Caki2 (cell line): ENCODE measurements at regions not wholly inside any gene's neighbourhood (a gene's known extent, or its start where the extent isn't known, plus 50 kb on each side); places are given as distances from the start of the nearest gene placed in this dataset.

Experiments
- DNase-seq: peaks from one replicate; pipeline ENCODE4 v3.0.0-alpha.2; 2015; ENCODE audit warnings: low read depth
- in situ Hi-C: cut with HindIII; loops from 2 replicates; pipeline ENCODE4 v1.10.0; 2016; ENCODE audit warnings: low sequenced_read_pairs, low pct_unique_long_range_greater_than_20kb, mixed read lengths

DNA sequence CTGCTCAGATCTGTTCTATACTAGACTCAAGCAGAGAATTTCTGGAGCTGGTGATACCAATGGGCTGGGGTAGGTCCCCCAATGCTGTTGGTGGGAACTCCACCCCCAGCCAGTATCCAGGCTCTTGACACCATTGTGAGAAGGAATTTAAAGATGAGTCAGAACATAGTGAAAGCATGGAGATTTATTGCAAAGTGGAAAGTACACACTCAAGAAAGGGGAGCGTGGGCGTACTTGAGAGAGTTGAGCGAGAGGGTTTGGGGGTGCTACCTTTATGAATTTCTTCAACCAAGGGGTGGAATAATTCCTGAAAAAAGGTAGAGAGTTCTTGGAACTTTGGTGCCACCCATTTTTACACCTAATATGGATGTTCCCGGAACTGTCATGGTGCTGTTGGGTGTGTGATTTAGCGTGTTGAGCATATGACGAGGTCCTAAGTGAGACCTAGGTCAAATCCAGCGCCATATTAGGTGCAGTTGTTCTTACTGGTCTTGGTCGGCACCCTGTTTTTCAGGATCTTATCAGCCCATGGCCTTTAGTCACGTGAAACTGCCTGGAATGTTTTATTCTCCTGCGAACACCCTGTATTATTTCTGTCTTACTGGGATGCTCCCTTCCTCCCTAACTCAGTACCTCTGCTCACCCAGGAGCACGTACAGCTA lies 122.0 kb upstream of the AHR start:
- no peak for DNase-seq
- in situ Hi-C loops = no loop called here

DNA sequence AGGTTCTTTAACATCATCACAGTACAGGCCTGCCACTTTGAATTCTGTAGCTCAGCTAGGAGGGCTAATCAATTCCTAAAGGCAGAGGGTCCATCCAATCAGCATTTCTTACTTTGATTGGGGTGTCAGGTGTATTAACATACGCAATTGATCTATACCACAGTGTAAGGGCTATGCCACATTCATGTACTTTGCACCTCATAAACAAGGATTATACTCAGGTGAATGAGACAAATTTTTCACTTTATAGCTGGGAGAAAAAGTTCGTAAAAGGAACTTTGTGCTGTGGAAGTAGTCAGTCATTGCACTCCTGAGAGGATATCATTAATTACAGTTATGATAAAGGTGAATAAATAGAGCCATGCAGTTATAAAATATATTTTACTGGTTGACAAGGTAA lies 119.9 kb upstream of the AHR start:
- in situ Hi-C loops = no loop called here
- DNase-seq = no peak

DNA sequence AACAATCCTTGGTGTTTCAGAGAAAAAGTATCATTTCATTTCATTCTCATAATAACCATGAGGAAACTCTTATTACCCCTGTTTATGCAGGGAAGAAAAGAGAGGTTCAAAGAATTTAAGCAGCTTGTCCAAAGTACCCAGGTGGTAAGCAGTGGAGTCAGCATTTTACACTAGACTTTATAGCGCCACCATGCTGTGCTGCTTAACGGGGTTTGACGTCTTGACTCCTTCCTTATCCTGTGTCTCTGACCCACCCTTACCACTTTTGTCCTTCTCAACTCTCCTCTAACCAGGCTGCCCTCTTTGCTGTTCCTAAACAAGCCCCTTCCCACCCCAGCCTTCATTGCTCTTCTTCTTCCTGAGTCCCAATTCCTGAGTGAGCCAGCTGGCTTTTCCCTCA lies 117.0 kb upstream of the AHR start:
- in situ Hi-C loops = no loop called here

DNA sequence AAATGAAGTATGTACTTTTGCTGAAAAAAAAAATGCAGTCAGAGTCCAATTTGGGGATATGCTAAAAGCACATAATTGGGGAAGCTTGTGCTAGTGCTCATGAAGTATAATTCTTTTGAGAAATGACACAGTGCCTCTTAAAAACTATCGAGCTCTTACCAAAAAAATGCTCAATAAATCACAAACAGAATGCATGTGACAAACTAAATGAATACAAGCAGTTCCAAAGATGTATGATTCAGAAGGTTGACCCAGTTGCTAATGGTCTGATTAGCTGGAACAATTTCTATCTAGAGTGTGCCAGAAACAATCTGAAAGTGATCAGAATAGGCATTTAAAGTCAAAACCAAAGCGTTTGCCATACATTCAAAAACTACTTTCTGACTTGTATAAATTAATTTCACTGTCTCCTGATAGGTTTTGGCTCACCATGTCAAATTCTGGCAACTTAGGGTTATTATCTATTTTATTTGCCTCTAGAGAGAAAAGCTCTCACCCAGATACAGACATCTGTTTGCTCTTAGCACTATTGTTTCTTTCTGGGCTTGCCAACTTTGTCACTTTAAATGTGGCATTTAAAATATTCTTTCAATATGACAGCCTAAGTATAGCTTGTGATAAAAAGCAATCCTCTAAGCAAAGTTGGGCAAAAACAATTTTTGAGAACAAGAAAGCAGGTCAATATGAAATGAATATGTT lies 114.7 kb upstream of the AHR start:
- in situ Hi-C loops = no loop called here
- no peak for DNase-seq

More for the DNA sequence above, 117.0 kb upstream of the AHR start:
- no peak for DNase-seq

DNA sequence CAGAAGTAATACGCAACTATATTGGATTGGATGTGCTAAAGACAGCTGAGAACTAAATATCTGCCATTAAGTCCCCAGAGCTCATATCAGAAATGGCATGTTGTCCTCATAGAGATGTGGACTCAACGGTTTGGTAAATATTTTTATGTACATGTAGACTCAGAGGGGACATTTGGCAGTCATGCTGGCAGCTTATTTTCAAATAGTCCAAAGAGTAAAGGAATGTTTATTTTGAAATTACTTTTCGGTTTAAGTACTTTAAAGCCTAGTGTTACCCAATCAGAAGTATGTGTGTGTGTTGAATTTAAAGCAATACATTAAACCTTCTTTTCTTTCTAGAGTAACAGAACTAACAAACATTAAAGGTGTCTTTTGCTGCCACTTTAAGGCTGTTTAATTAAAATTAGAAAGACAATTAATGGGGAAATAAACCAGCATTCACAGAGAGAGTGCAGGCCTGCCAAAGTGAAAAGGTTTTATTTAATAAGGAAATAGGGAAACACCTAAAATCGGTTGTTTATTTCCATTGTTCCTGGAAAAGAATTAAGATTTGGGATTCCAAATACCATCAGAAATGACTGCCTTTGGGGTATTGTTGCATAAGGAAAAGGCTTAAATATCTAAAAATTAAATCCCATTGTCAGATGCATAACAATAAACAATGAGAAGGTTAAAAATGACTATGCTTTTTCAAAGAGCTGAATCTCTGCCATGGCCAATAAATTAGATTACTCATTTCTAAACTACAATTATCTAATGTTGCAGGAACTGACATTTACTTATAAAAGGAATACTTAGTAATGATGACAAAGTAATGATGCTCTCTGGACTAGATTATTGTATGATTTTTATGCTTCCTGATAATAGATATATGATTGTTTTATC lies 113.4 kb upstream of the AHR start:
- DNase-seq = no peak
- in situ Hi-C loops = no loop called here

DNA sequence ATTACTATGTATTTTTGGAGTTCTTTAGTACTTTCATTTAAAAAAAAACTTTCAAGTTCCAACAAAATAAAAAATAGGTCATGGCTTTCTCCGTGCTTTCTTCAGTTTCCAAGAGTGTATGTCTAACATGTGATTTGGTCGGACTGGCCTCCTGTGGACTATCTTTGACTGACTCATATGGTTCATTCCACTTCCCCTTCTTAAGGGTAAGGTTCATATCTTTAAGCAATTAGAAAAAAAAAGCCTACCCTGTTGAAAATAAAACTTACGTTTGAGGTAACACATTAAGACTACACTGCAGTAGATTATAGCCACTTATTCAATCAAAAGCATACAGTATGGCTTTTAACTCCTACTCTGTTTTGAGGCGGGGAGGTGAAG lies 112.8 kb upstream of the AHR start:
- DNase-seq = no peak
- in situ Hi-C loops = no loop called here

DNA sequence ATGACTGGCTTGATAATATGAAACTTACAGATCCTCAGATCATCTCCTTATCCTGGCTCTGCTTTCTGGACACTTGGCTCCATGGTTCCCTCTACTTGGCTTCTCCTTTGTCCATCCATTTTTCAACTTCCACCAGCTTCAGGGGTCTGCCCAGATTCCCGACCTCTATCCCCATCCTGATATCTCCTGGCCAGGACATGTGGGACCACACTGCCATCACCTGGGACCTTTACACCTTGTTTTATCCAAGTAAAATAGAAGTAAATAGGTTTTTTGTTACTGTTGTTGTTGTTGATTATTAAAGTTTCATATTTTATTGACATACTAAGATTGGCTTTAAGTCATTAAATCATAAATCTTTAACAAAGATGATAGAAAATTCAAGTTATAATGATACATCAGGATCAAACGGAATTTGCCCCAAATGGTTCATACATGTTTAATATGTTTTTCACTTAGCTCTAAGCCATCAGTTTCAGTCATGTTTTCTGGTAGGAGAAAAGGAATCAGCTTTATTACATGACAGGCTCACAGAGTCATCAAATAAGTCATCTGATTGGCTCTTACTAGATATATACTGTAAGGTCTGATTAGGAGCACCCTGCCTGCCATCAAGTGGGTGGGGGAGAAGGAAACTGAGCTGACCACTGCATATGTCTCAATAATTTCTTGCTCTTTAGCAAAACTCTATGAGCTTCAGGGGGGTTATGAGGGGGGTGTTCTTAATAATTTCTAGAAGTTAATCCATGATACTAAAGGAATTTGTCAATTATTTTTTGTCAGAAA lies 111.5 kb upstream of the AHR start:
- DNase-seq = no peak
- in situ Hi-C loops = no loop called here

DNA sequence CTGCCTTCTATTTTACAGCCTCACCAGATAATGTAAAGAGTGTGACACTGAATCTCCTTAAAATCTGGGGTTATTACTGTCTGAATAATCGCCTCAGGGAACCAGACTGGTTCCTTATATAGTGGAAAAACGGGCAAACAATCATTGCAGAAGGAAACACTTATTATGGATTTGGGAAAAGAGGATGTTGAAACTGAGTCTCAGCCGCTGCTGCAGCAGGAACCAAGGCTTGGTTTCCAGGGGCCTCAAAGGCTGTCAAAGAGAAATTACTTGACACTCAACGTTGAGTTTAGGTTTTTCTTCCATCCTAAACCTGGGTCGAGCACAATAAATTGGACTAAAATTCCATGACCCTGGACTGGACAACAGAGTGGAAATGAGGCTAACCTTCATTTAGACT lies 103.8 kb upstream of the AHR start:
- in situ Hi-C loops = no loop called here
- DNase-seq = no peak

DNA sequence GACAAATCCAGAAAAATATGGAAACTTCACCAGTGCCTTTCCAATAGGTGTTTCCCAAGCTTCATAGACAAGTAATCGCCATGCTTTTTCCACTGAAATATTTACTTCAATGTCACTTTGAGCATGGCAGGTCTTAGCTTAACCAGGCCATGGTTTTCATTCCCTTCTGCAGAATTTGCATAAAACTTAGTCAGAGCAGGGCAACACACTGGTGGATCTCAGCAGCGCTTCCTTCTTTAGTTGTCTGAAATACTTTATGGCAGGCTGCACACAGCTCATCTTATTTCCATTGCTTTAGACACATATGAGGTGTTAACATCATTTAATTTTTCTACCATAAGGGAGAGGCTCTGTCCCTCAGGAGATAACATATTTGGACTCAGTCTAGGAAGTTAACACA lies 102.9 kb upstream of the AHR start:
- no peak for DNase-seq
- in situ Hi-C loops = no loop called here

DNA sequence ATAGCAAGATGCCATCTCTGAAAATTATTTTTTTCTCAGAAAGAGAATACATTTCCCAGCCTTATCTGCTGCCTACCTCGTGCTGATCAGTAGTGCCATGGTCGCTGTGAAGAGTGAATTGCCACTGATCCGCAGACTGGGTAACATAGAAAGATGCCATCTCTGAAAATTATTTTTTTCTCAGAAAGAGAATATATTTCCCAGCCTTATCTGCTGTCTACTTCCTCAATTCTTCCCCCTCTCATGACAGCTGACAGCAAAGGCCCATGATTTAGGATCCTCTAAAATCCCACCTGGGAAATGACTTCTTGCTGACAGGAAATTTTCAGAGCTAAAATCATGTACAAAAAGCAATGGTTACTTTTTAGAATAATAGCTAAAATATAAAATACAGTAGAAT lies 92.5 kb upstream of the AHR start:
- no peak for DNase-seq
- in situ Hi-C loops = no loop called here

DNA sequence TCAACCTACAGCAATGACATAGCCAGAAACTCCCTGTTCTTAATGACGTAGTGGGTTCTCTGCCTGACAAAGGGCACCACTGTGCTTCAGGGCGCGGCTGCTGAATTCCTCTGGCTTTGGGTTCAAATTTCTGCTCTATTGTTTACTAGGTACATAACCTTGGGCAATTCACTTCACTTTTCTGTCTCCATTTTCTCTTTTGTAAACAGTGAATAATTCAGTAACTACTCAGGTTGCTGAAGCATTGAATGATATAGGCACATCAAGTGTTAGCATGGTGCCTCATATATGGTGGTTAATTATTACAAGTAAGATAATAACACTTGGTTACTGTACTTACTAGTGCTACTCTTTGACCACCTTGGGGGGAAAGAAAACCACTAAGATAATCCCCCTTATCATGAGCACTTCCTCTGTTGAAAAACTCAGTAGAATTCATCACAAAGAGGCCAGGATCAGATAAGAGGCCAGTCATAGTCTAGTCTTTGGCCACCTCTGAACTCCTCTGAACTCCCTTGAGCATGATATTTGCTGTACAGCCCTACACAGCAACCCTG lies 92.0 kb upstream of the AHR start:
- in situ Hi-C loops = no loop called here
- DNase-seq = peak; percentile 91

DNA sequence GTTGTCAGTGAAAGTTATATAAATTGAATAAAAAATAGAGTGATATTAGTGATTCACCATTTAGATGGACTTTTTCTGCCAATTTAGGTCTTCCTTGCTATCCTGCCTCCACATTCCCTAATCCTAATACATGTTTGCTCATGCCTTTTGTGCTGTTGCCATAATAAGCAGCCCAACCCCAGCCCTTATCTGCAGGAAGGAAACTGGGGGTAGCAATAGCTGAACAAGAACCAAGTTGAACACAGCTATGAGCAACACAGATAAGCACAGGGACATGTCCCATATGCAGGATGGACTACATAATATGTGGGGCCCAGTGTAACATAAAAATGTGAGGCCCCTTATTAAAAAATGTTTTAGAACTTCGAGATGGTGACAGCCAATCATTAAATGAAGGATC lies 91.2 kb upstream of the AHR start:
- in situ Hi-C loops = no loop called here
- no peak for DNase-seq

DNA sequence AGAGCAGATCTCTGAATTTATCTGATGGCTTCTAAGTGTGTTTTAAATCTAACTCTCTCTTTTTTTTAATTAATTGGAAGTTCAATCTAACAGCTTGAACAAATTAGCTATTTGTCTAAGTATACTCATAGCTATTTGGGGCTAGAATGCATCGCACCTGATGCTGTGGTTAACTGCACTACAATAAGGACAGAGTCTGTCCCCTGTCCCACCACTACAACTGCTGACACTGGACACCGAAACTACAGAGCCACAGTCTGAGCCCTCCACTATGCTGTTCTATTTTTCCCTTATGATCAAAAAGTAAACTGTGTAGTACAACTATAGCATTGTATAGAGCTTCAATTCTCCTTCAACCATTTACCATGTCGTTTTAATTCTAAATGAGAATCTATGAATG lies 89.4 kb upstream of the AHR start:
- DNase-seq = no peak
- in situ Hi-C loops = no loop called here

DNA sequence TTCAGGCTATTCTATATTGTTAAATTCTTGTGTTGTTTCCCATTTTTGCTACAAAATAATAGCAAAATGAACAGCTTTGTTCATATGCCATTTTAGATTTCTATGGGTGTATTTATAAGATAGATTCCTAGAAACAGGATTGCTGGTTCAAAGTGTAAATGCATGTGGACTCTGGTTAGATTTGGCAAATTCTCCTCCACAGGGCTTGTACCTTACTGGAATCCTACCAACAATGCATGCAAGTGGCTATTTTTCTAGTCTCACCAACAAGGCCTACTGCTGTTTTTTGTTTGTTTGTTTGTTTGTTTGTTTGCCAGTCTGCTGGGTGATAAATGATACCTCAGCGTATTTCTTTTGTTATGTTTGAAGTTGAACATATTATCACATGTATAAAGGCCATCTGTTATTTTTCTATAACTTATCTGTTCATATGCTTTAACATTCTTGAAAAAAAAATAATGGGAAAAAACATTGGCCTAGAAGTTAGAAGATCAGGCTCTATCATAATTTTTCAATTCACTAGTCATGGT lies 87.1 kb upstream of the AHR start:
- DNase-seq = no peak
- in situ Hi-C loops = no loop called here

DNA sequence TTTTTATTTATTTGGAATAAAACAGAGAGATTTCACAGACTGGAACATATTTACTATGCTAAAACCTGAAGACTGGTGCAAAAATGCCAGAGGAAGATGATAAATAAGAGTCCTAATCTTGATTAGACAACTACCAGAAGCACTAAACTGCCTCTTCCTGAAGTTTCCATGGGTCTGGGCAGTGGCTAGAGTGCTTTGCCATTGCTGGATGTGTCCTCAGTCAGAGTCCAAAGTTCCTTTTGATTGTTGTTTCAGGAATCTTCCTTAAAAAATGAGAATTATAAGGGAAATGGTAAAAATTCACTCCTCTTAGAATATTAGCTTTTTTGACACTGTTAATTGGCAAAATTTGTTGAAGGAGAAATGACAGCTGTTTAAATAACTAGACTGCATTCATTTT lies 86.3 kb upstream of the AHR start:
- no peak for DNase-seq
- in situ Hi-C loops = no loop called here

DNA sequence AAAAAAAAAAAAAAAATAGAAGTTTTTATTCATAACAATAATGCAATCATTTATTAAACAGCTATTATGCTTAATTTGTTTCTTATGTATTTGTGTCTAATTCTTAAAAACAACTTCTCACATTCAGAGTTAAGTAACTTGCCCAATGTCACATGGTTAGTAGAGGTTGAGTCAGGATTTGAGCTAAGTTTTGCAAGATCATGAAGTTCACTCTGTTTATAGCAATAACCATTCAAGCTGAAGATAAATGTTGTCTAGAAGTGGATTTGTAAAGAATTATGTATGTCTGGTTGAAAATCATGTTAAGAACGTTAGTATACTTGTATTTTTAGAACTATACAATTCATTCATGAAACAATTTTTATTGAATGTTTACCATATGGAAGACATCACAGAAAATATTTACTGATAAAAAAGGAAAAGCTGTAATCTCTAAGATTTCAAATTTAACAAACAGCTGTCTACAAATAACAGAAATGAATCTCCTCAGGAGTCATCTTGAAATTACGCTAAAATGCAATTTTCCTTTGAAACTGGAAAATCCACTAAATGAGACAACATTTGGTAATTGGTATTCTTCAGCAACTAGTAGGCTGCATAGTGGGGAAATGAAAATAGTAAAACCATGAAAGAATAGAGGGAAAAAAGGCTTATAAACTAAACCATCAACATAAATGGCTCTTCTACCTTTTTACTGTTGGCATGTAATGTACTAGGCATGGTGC lies 70.5 kb upstream of the AHR start:
- no peak for DNase-seq
- in situ Hi-C loops = no loop called here

DNA sequence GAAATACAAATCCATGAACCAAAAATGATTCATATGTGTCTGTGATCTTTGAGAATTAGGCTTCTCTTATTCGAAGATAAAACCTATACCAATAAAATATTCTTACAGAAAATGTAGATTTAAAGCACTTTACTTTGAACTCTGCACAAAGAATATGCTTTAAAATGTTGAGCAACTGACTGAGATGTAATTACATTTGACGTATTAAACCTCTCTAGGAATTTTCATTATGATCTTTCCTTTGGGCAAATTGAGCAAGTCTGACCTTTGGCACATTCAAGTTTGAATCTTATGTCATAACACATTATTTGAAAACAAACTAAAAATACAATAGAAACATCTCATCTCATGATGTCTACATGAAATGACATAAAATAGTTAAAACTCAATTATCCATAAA lies 69.2 kb upstream of the AHR start:
- no peak for DNase-seq
- in situ Hi-C loops = no loop called here
